Esophagus mucosa (tissue), 1 donor: ENCODE measurements at regions not wholly inside any gene's neighbourhood (a gene's known extent, or its start where the extent isn't known, plus 50 kb on each side); places are given as distances from the start of the nearest gene placed in this dataset.

Experiments used
- ATAC-seq: fragments of 200-7000 bp; cut with Tn5 transposase; one replicate; pipeline ENCODE4 v1.9.1; 2020
- donor health status: DM: yes; HTN: yes; CAD: no.

DNA sequence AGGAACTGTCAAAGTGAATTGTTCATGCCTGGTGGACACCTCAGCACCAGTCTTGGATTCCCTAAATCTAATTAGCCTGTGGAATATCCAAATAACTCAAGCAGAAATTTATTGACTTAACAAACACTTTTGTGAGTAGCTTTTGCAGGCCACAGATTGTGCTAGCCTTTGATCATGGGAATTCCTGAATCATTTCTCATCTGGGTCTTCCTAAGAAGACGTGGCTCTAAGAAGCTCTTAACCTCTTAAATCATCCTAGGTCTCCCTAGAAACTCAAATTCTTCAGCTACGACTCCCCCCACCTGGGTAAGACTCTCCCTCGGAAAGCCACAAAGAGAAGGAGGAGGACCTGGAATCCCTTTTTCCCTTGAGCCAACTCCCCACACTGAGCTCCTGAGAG lies 53.8 kb upstream of the PSEN2 start:
- ATAC-seq = no peak

DNA sequence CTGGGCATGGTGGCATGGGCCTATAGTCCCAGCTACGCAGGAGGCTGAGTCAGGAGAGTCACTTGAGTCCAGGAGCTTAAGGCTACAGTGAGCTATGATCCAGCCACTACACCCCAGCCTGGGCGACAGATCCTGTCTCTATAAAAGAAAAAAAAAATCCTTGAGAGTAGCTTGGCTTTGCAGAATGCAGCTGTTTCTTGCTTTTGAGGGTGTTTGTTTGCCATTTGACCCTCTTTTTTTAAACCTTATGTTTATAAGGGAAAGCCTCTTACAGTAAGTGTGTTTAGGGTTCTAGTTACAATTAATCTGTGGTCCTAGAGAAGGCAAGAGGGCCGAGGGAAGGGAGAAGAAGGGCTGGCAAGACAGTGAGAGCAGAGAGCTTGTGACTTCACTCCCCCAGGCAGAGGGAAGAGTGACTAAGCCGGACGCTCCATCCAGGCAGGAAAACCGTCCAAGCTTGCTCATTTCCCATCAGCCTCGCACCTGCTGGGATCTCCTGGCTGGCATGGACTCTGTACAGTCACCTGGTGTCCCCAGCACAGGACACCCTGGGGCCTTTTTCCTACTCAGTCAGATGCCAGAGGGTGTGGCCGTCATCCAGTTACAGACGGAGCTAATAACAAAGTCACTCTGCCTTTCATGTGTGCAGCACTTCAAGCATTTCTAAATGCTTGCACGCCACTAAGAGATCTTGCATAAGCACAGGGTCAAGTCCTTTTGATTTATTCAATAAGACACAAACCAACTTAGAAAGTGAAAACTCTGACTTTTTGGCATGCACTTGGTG lies 55.5 kb upstream of the PSEN2 start:
- ATAC-seq = peak; percentile 99

DNA sequence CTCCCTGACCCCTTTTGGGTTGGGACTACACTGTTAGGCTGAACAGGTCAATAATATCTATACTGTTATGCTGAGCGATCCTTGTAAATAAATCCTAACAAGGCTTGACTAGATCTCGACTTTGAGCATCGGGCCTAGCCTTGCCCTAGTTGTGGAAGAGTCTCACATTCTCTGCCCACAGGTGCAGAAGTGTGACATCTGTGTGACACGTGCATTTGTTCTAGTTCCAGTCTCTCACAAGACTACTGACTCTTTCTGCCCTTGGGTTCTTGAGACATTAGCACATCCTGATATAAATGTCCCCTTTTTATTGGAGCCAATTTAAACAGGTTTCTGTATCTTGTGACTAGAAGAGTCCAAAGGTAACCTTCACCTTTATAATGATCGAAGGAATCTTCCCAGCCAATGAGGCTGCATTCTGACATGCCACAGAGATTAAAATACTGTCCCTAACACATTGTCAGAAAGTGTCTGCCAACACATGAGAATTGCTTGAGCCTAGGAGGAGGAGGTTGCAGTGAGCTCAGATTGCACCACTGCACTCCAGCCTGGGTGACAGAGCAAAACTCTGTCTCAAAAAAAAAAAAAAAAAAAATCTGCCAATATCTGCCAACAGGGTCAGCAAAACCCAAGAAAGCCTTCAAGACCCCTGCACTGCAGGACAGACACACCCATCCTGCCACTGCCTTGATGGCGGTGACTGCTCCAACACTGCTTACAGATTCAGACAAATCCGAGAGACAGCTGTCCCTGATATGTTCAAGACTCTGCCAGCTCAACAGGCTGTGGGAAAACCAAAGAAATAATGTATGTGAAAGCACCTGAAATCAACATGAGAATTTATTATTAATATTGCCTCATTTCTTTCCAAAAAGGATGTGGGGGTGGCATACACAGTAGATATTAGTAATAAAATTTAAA lies 56.5 kb upstream of the PSEN2 start:
- ATAC-seq = no peak

DNA sequence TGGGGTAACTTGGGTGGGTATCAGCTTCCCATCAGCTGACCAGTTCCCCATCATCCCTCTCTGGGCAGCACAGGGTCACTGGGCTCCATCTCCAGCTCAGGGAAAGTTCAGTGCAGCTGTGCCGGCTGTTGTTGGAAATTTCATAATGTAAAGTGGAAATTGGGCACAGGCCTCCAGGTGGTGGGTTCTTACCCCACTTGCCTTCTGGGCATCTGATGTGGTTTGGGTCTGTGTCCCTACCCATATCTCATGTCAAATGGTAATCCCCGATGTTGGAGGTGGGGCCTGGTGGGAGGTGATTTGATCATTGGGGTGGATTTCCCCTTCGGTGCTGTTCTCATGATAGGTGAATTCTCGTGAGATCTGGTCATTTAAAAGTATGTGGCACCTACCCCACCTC lies 59.7 kb upstream of the PSEN2 start:
- ATAC-seq = no peak

- no peak for ATAC-seq
Observed at GRCh38 chr1:226809785-226810571, 60.4 kb upstream of the PSEN2 start.

DNA sequence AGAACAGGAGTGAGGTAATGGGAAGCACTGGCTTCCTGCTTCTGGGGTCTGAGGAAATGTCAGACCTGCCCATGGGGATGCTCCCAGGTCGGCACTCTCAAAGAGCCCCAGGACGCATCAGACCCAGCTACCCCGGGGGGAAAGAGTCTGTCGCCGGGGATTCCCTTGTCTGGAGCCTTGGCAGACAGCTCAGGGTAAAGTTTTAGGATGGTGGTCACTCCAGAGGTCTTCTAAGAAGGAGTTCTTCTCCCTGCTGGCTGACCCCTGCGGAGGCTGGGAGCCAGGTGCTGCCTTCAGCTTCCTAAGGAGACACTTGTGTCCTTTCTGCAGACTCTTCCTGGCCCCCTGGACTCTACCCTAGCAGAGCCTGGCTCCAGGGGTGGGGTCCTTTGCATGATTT lies 61.9 kb upstream of the PSEN2 start:
- ATAC-seq = no peak

DNA sequence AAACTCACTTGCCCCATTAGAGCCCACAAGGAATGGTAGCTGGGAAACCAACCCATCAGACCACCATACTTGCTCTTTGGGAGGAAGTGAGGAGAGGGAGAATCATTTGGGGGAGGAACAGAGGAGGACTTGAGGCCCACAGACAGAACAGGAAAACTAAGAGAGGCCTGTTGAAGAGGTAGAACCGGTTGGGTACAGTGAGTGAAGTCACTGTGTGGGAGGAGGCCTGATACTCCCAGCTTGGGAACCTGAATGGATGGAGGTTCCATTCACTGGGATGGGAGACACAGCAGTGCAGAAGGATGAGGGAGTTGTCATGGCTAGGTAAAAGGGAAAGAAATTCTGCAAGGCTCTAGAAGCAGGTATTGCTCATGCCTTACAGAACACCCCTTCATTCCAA lies 63.4 kb upstream of the PSEN2 start:
- ATAC-seq = peak; percentile 89

DNA sequence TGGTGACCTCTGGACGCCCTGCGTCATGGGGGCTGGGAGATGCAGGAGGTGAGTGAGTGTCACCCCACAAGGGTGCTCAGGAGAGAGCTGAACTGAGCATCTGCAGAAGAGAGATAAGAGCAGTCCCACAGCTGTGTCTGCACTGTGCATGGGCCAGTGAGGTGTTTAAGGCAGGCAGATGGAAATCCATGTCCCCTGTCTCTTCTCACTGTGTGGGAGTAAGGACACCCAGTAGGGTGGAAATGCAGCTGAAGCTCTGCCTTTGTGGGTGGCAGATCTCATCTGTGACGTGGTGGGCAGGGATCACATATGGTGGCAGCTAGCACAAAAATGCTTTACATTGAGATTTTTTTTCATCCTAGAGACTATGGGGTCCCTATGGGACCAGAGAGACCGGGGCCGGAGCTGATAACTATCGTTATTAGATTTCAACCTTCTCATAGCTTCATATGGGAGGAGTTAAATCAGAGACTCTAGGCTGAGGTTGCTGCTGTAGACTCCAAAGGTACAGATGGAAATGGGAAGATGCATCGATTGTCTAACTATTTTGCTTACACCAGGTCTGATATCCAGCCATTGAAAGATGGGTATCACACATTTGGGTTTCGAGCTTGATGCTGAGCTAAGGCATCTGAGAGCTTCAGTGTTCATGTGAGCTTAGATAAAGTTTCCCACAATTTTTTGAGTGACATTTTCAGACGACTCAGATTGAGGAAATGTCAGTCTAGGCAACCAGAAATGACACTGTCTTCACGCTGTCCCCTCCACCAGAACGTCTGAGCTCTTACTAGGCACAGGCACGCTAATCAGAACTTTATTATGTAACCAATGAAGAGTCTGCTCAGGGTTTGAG lies 65.3 kb upstream of the PSEN2 start:
- ATAC-seq = no peak

- no peak for ATAC-seq
Observed at GRCh38 chr1:226800763-226801380, 61.8 kb upstream of the ITPKB start.

GRCh38 chr1:226799634-226800281 lies 60.7 kb upstream of the ITPKB start:
- no peak for ATAC-seq

GRCh38 chr1:226798427-226799411 lies 59.6 kb upstream of the ITPKB start:
- peak; percentile 49 for ATAC-seq

GRCh38 chr1:226797151-226797550 lies 58.1 kb upstream of the ITPKB start:
- no peak for ATAC-seq

- no peak for ATAC-seq
Observed at GRCh38 chr1:226793620-226794276, 54.7 kb upstream of the ITPKB start.

- ATAC-seq = no peak
Observed at GRCh38 chr1:226792368-226792767, 53.3 kb upstream of the ITPKB start.

DNA sequence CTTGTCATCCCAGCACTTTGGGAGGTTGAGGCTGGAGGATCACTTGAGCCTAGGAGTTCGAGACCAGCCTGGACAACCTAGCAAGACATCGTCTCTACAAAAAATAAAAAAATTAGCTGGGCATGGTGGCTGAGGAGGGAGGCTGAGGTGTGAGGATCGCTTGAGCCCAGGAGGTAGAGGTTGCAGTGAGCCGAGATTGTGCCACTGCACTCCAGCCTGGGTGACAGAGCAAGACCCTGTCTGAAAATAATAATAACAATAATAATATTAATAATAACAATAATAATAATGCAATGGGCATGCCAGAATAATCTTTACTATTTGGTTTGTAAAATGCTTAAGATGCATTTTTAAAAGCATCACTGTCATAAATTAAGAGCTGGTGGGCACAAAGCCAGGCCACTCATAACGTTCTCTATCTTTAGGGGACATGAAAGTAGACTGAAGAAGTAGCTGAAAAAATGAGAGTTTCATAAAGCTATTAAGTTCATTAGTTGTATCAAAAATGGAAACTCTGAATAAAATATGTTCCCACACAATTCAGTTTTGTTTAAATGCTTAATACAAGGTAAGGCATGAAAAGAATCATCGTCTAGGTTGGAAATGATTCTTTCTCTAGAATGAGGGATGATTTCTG lies 51.6 kb upstream of the ITPKB start:
- no peak for ATAC-seq

DNA sequence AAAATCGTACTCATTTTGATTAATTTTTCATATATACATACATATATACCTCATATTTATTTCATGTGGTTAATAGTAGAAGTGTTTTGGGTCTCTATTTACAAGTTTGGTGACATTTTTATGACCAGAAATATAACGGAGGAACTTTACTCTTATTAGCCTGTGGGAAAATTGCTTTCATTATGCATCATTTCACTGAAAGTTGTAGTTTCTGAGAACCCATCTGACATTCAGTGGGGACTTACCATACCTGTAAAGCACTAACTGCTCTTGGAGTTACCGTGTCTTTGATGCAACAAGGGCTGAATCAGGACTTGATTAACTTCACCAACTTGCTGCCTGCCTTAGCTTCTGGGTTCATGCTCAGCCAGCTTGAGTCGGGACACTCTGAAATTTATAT lies 49.9 kb upstream of the ITPKB start:
- no peak for ATAC-seq
